K562 (cell line): ENCODE measurements at regions not wholly inside any gene's neighbourhood (a gene's known extent, or its start where the extent isn't known, plus 50 kb on each side); places are given as distances from the start of the nearest gene placed in this dataset.

Experiments
- ATAC-seq: fragments of 200-7000 bp; cut with Tn5 transposase; 3 replicates; pipeline ENCODE4 v1.9.1; 2020; ENCODE audit warnings: moderate library complexity
- BruUV-seq: library from RNA; stranded (reverse); fragments of 400-500 nt; replicated peaks from 2 replicates; lab custom pipeline; 2021; lab: Mats Ljungman, UMichigan
- CTCF ChIA-PET: fragments of 300-600 bp; formaldehyde crosslinking; extraction: SDS; loops from one replicate; lab custom pipeline; 2021; ENCODE audit warnings: low intra/inter-chr PET ratio; lab: Yijun Ruan, JAX
- POLR2A ChIA-PET: fragments of 300-600, 350-650 bp; sonication (Branson Sonifier 250); formaldehyde crosslinking; extraction: SDS; loops from one replicate; lab custom pipeline; 2021; ENCODE audit warnings: antibody characterized with exemption, inconsistent platforms; lab: Yijun Ruan, JAX
- DNase-seq, 4 experiments: peaks; one replicate each; pipeline versions ENCODE4 v3.0.0 to v3.0.0-alpha.2; 2011 to 2018; ENCODE audit warnings: low spot score in 3 of 4, mixed read lengths in 3 of 4; ENCODE audit errors: extremely low read depth in 1 of 4
- FAIRE-seq: peaks from 2 replicates; lab custom pipeline; 2011; peaks lifted over from hg19 to GRCh38; lab: Jason Lieb, UNC
- H2AFZ ChIP-seq: 2 replicates; pipeline ENCODE4 v1.6.0; 2011; ENCODE audit warnings: low read depth, low read length, control low read depth, inconsistent platforms
- H3K27ac ChIP-seq: fragments of 200-600 bp; 3 replicates; pipeline ENCODE4 v1.8.0; 2011; ENCODE audit warnings: low read depth, mild to moderate bottlenecking, control low read depth, inconsistent platforms, low read length, moderate library complexity, mixed read lengths; ENCODE audit errors: extremely low read depth
- H3K27me3 ChIP-seq, 2 experiments: fragments of 300-600 bp in 1 of 2; 2 replicates in 1 of 2; 3 replicates in 1 of 2; pipeline versions ENCODE4 v1.6.0 to v1.8.0; 2011; ENCODE audit warnings: inconsistent platforms in 2 of 2, low read length in 2 of 2, mild to moderate bottlenecking in 1 of 2, mixed read lengths in 1 of 2, moderate library complexity in 1 of 2; ENCODE audit not compliant: control insufficient read depth in 2 of 2, insufficient read depth in 2 of 2
- H3K36me3 ChIP-seq: fragments of 300-600 bp; 3 replicates; pipeline ENCODE4 v1.8.0; 2011; ENCODE audit warnings: mild to moderate bottlenecking, low read length, inconsistent platforms; ENCODE audit not compliant: control insufficient read depth, insufficient read depth
- H3K4me1 ChIP-seq, 2 experiments: fragments of 200-600 bp in 1 of 2; replicated peaks in 1 of 2; 2 replicates in 1 of 2; 3 replicates in 1 of 2; pipeline versions ENCODE4 v1.5.1 to v1.8.0; 2011; ENCODE audit warnings: inconsistent platforms in 2 of 2, low read length in 2 of 2, mild to moderate bottlenecking in 1 of 2, mixed read lengths in 1 of 2, moderate library complexity in 1 of 2; ENCODE audit not compliant: control insufficient read depth in 2 of 2, insufficient read depth in 2 of 2
- H3K4me2 ChIP-seq: 2 replicates; pipeline ENCODE4 v1.6.1; 2011; ENCODE audit warnings: low read length, control low read depth, inconsistent platforms, mixed read lengths; ENCODE audit not compliant: insufficient read depth
- H3K4me3 ChIP-seq: fragments of 200-600 bp; sonication (generic), shearing (Covaris generic); 2 replicates; pipeline ENCODE4 v1.5.1; 2016; ENCODE audit warnings: control low read depth, inconsistent platforms
- H3K79me2 ChIP-seq: fragments of 200-600 bp; 3 replicates; pipeline ENCODE4 v1.8.0; 2011; ENCODE audit warnings: low read length, inconsistent platforms; ENCODE audit not compliant: control insufficient read depth, insufficient read depth
- H3K9ac ChIP-seq, 2 experiments: 2 replicates each; pipeline versions ENCODE4 v1.6.0 to v1.6.1; 2011; ENCODE audit warnings: low read depth in 2 of 2, low read length in 2 of 2, control low read depth in 1 of 2, inconsistent platforms in 1 of 2, mild to moderate bottlenecking in 1 of 2, mixed read lengths in 1 of 2; ENCODE audit not compliant: insufficient read depth in 1 of 2
- H3K9me1 ChIP-seq: one replicate; pipeline ENCODE4 v1.6.0; 2011; ENCODE audit warnings: inconsistent platforms, mild to moderate bottlenecking, low read length, moderate library complexity; ENCODE audit not compliant: control insufficient read depth, insufficient read depth
- H3K9me3 ChIP-seq: replicated peaks from 2 replicates; pipeline ENCODE4 v1.5.1; 2011; ENCODE audit warnings: low read depth, low read length, inconsistent platforms; ENCODE audit not compliant: control insufficient read depth, insufficient read depth
- H4K20me1 ChIP-seq: replicated peaks from 2 replicates; pipeline ENCODE4 v1.6.1; 2011; ENCODE audit warnings: low read length, inconsistent platforms, mixed read lengths; ENCODE audit not compliant: control insufficient read depth, insufficient read depth
- BMI1 ChIP-seq: fragments of 150-350 bp; IDR thresholded peaks from 2 replicates; pipeline ENCODE4 v1.6.1; 2014; ENCODE audit warnings: low read length
- CC2D1A ChIP-seq: fragments of 450-650 bp; IDR thresholded peaks from 2 replicates; pipeline ENCODE4 v1.6.1; 2017; ENCODE audit warnings: mild to moderate bottlenecking
- ERF ChIP-seq: fragments of 450-650 bp; formaldehyde crosslinking; IDR thresholded peaks from 2 replicates; pipeline ENCODE4 v1.4.0; 2020; ENCODE audit warnings: mild to moderate bottlenecking, mixed read lengths
- GTF2A2 ChIP-seq: IDR thresholded peaks from 2 replicates; pipeline ENCODE4 v1.6.1; 2016; ENCODE audit warnings: mild to moderate bottlenecking, missing genetic modification characterization, missing compliant biosample characterization
- NCOR1 ChIP-seq: fragments of 450-650 bp; IDR thresholded peaks from 2 replicates; pipeline ENCODE4 v1.6.1; 2016; ENCODE audit warnings: mild to moderate bottlenecking, moderate library complexity
- NFIC ChIP-seq: fragments of 450-650 bp; IDR thresholded peaks from 2 replicates; pipeline ENCODE4 v1.6.1; 2017; ENCODE audit warnings: mild to moderate bottlenecking, inconsistent platforms
- REST ChIP-seq, 2 experiments: fragments of 450-650 bp; formaldehyde crosslinking in 1 of 2; IDR thresholded peaks; 2 replicates each; pipeline versions ENCODE4 v1.4.0 to v1.6.1; 2014 to 2020; ENCODE audit warnings: mild to moderate bottlenecking in 2 of 2, borderline replicate concordance in 1 of 2, low read depth in 1 of 2
- ZFP30 ChIP-seq: fragments of 250-450 bp; sonication (Bioruptor Pico); IDR thresholded peaks from 2 replicates; pipeline ENCODE4 v1.8.0; 2022; ENCODE audit warnings: moderate library complexity, mild to moderate bottlenecking, inconsistent platforms, borderline replicate concordance
- WGBS: fragments of 100-300 bp; shearing (Covaris generic); methylation state at CpG from one replicate; pipeline ENCODE4 v1.1.6; 2016; ENCODE audit warnings: low coverage, mixed read lengths; ENCODE audit not compliant: insufficient coverage; ENCODE audit errors: missing lambda C conversion rate; 5-methylcytosine and 5-hydroxymethylcytosine counted together
- in situ Hi-C: fragments of 300-500 bp; cut with MboI; formaldehyde crosslinking; loops from 4 replicates; pipeline ENCODE4 v1.15.0; 2018; ENCODE audit warnings: inconsistent platforms, mixed read lengths
- intact Hi-C: fragments of 100-400 bp; cut with micrococcal nuclease; formaldehyde crosslinking; loops from 2 replicates; pipeline ENCODE4 v1.14.2; 2022

- ATAC-seq = no peak
- H2AFZ ChIP-seq = no peak overlapping the region
- TF ChIP-seq ZFP30 (CRISPR knock-in tag) (no peak), GTF2A2 (tag) (no peak)
- TF ChIP-seq, all 486 proteins: peak for 0
- no peak for FAIRE-seq
- Histone ChIP-seq H3K4me3 (no peak overlapping the region), H3K9me1 (no peaks in the 10 kb centered on the region), H3K79me2 (no peaks in the 10 kb centered on the region), H3K4me2 (no peak overlapping the region), H3K27ac (no peak overlapping the region), H3K27me3 (no peaks in the 10 kb centered on the region), H3K4me1 (no peaks in the 10 kb centered on the region), H4K20me1 (no peaks in the 10 kb centered on the region), H3K9ac (no peak overlapping the region), H3K36me3 (no peaks in the 10 kb centered on the region), H3K9me3 (no peaks in the 10 kb centered on the region)
- intact Hi-C loops = no loop called here
- no peak for DNase-seq
- ChIA-PET CTCF (no interaction called here), POLR2A (no interaction called here)
- BruUV-seq = no TSS peak
- whole genome bisulfite sequencing = 0% methylated on average over 1 of the region's 1 CpG
- in situ Hi-C loops = no loop called here
These were observed 1459.5 kb upstream of the SPRY2 start for GRCh38 chr13:81800433-81800832.

GRCh38 chr13:81795710-81796109, 1454.8 kb upstream of the SPRY2 start:
- Histone ChIP-seq H3K27ac (no peak overlapping the region), H3K4me2 (no peak overlapping the region), H3K27me3 (no peaks in the 10 kb centered on the region), H3K9me3 (no peaks in the 10 kb centered on the region), H3K4me3 (no peak overlapping the region), H4K20me1 (no peaks in the 10 kb centered on the region), H3K4me1 (no peaks in the 10 kb centered on the region), H2AFZ (no peak overlapping the region), H3K9me1 (no peaks in the 10 kb centered on the region), H3K9ac (no peak overlapping the region), H3K36me3 (no peaks in the 10 kb centered on the region), H3K79me2 (no peaks in the 10 kb centered on the region)
- no peak for ATAC-seq
- BruUV-seq = no TSS peak
- intact Hi-C loops = no loop called here
- POLR2A ChIA-PET = no interaction called here
- in situ Hi-C loops = no loop called here
- 0% methylated on average over 1 of the region's 1 CpG for WGBS
- CTCF ChIA-PET = no interaction called here
- FAIRE-seq = no peak
- DNase-seq = no peak
- TF ChIP-seq ERF (CRISPR knock-in tag) = no peak
- TF ChIP-seq NCOR1 = no peak
- no peak for TF ChIP-seq BMI1
- no peak for TF ChIP-seq REST (IDR thresholded peaks at IDR 0.05; ENCODE audit: borderline replicate concordance)
- TF ChIP-seq REST (CRISPR knock-in tag; IDR thresholded peaks at IDR 0.05; ENCODE audit: low read depth) = no peak
- TF ChIP-seq NFIC = no peak
- no peak for TF ChIP-seq CC2D1A
